Spleen (tissue), 11 donors: ENCODE measurements at regions not wholly inside any gene's neighbourhood (a gene's known extent, or its start where the extent isn't known, plus 50 kb on each side); places are given as distances from the start of the nearest gene placed in this dataset.

Experiments
- DNase-seq: peaks from one replicate; pipeline ENCODE4 v3.0.0-alpha.2; 2020
- H3K27ac ChIP-seq, 8 donors: fragments of 200-600 bp; sonication (generic) in 7 of 8; 1 replicate in 4 of 8; 2 replicates in 4 of 8; pipeline versions ENCODE4 v1.5.0 to v1.8.0; 2016 to 2021; ENCODE audit warnings: inconsistent platforms in 4 of 8, mild to moderate bottlenecking in 4 of 8, moderate library complexity in 1 of 8
- H3K27me3 ChIP-seq, 7 donors: fragments of 200-600 bp; sonication (generic) in 6 of 7; replicated peaks in 1 of 7; 1 replicate in 4 of 7; 2 replicates in 3 of 7; pipeline versions ENCODE4 v1.5.0 to v1.8.0; 2016 to 2021; ENCODE audit warnings: inconsistent platforms in 3 of 7, mild to moderate bottlenecking in 1 of 7
- H3K36me3 ChIP-seq, 6 donors: fragments of 200-600 bp; sonication (generic) in 5 of 6; 1 replicate in 4 of 6; 2 replicates in 2 of 6; pipeline versions ENCODE4 v1.5.0 to v1.8.0; 2016 to 2021; ENCODE audit warnings: inconsistent platforms in 2 of 6
- H3K4me1 ChIP-seq, 6 donors: fragments of 200-600 bp; sonication (generic) in 5 of 6; 1 replicate in 3 of 6; 2 replicates in 3 of 6; pipeline versions ENCODE4 v1.5.0 to v1.8.0; 2016 to 2021; ENCODE audit warnings: inconsistent platforms in 3 of 6
- H3K4me3 ChIP-seq, 8 donors: fragments of 200-600 bp; sonication (generic) in 7 of 8; 1 replicate in 4 of 8; 2 replicates in 4 of 8; pipeline versions ENCODE4 v1.5.0 to v1.8.0; 2016 to 2021; ENCODE audit warnings: inconsistent platforms in 4 of 8, mild to moderate bottlenecking in 4 of 8, moderate library complexity in 2 of 8
- H3K9me3 ChIP-seq, 8 donors: fragments of 200-600 bp; sonication (generic) in 7 of 8; 1 replicate in 4 of 8; 2 replicates in 4 of 8; pipeline versions ENCODE4 v1.5.0 to v1.8.0; 2016 to 2021; ENCODE audit warnings: inconsistent platforms in 4 of 8
- CTCF ChIP-seq, 11 experiments: fragments of 200-600 bp in 7 of 11; fragments of 450-650 bp in 4 of 11; sonication (generic) in 4 of 11; IDR thresholded peaks in 8 of 11; conservative IDR thresholded peaks in 3 of 11; 1 replicate in 7 of 11; 2 replicates in 4 of 11; pipeline versions ENCODE4 v1.4.0 to v1.8.0; 2016 to 2021; ENCODE audit warnings: antibody characterized with exemption in 11 of 11, inconsistent platforms in 4 of 11, mild to moderate bottlenecking in 1 of 11
- POLR2A ChIP-seq, 3 donors: fragments of 450-650 bp; IDR thresholded peaks; one replicate each; pipeline ENCODE4 v1.5.1; 2017; ENCODE audit warnings: antibody characterized with exemption in 3 of 3, mild to moderate bottlenecking in 1 of 3
- POLR2AphosphoS5 ChIP-seq, 3 donors: sonication (generic); formaldehyde crosslinking; IDR thresholded peaks; one replicate each; pipeline ENCODE4 v1.5.1; 2017; ENCODE audit warnings: antibody characterized with exemption in 3 of 3
- WGBS, 5 donors: extraction: QIAGEN DNeasy Blood & Tissue Kit in 3 of 5; methylation state at CpG; one replicate each; pipeline versions ENCODE4 v1.1.5 to v1.1.7; 2013 to 2018; 5-methylcytosine and 5-hydroxymethylcytosine counted together
- intact Hi-C: fragments of 100-400 bp; cut with DNase I; formaldehyde crosslinking; loops from one replicate; pipeline ENCODE4 v1.15.0; 2023; ENCODE audit warnings: low total_unique reads
- donor health status: healthy with polysubstance abuse.
- donor health status: DM: no; HTN: no; CAD: no; lungs with moderate emphysema.
- donor health status: DM: no; HTN: no; CAD: no.
- donor health status: Bipolar disorder and iron deficiency.
- donor health status: healthy.
- donor health status: DM: no; HTN: no; CAD: no.
- donor health status: DM: yes; HTN: yes; CAD: no.

GRCh38 chr2:76050196-76050595, 339.5 kb upstream of the GCFC2 start:
- no peak overlapping the region for H3K4me3 ChIP-seq
- H3K36me3 ChIP-seq: no peaks in the 10 kb centered on the region
- no peak overlapping the region for H3K27ac ChIP-seq
- intact Hi-C loops: no loop called here
- no peak for DNase-seq
- H3K9me3 ChIP-seq: peaks cover 0 to 43% (median 26%) of the 10 kb centered on the region in 8 donors
- WGBS, 5 donors: 93 to 100% (median 97%) methylated on average over 1 of the region's 1 CpG
- no peak for TF ChIP-seq CTCF (IDR thresholded peaks at IDR 0.05 in 8 of 11, conservative IDR thresholded peaks at IDR 0.05 in 3 of 11)
- TF ChIP-seq POLR2A (IDR thresholded peaks at IDR 0.05): no peak
- no peak for TF ChIP-seq POLR2AphosphoS5 (IDR thresholded peaks at IDR 0.05)
- no peaks in the 10 kb centered on the region for H3K4me1 ChIP-seq
- H3K27me3 ChIP-seq: no peaks in the 10 kb centered on the region

- no peak for TF ChIP-seq POLR2AphosphoS5 (IDR thresholded peaks at IDR 0.05)
- no peak for TF ChIP-seq CTCF (IDR thresholded peaks at IDR 0.05 in 8 of 11, conservative IDR thresholded peaks at IDR 0.05 in 3 of 11)
- no peak for TF ChIP-seq POLR2A (IDR thresholded peaks at IDR 0.05)
- no peak for DNase-seq
- Histone ChIP-seq H3K9me3 (peaks cover 0 to 33% (median 17%) of the 10 kb centered on the region in 8 donors), H3K4me1 (no peaks in the 10 kb centered on the region), H3K36me3 (no peaks in the 10 kb centered on the region), H3K27me3 (no peaks in the 10 kb centered on the region), H3K27ac (no peak overlapping the region), H3K4me3 (no peak overlapping the region)
- WGBS, 5 donors: 38 to 61% (median 49%) methylated on average over 2 of the region's 2 CpGs
- intact Hi-C loops: no loop called here
Measured at GRCh38 chr2:76044701-76045100, 334.0 kb upstream of the GCFC2 start.

- Histone ChIP-seq H3K4me1 (no peaks in the 10 kb centered on the region), H3K4me3 (no peak overlapping the region), H3K27ac (no peak overlapping the region), H3K36me3 (no peaks in the 10 kb centered on the region), H3K9me3 (peaks cover 0 to 10% (median 1%) of the 10 kb centered on the region in 8 donors), H3K27me3 (no peaks in the 10 kb centered on the region)
- TF ChIP-seq POLR2AphosphoS5 (IDR thresholded peaks at IDR 0.05) (no peak), CTCF (IDR thresholded peaks at IDR 0.05 in 8 of 11, conservative IDR thresholded peaks at IDR 0.05 in 3 of 11) (no peak), POLR2A (IDR thresholded peaks at IDR 0.05) (no peak)
- intact Hi-C loops: no loop called here
- DNase-seq: no peak
Measured at GRCh38 chr2:76039505-76039904, 328.8 kb upstream of the GCFC2 start.

- Histone ChIP-seq H3K27ac (no peak overlapping the region), H3K4me3 (no peak overlapping the region), H3K27me3 (no peaks in the 10 kb centered on the region), H3K4me1 (no peaks in the 10 kb centered on the region), H3K9me3 (peaks cover 0 to 44% (median 27%) of the 10 kb centered on the region in 8 donors), H3K36me3 (no peaks in the 10 kb centered on the region)
- DNase-seq: no peak
- intact Hi-C loops: no loop called here
- no peak for TF ChIP-seq POLR2AphosphoS5 (IDR thresholded peaks at IDR 0.05)
- no peak for TF ChIP-seq POLR2A (IDR thresholded peaks at IDR 0.05)
- TF ChIP-seq CTCF (IDR thresholded peaks at IDR 0.05 in 8 of 11, conservative IDR thresholded peaks at IDR 0.05 in 3 of 11): no peak
- 84 to 100% (median 92%) methylated on average over 1 of the region's 1 CpG for WGBS, 5 donors
Measured at GRCh38 chr2:76027761-76028160, 317.0 kb upstream of the GCFC2 start.
